ENCODE measurements at regions not wholly inside any gene's neighbourhood (a gene's known extent, or its start where the extent isn't known, plus 50 kb on each side); places are given as distances from the start of the nearest gene placed in this dataset.
"Not testable (repeated sequence)": the region's sequence is repeated elsewhere in the genome, so short reads cannot be mapped to it uniquely, and the experiment has no call there.

- no peak for ATAC-seq
- intact Hi-C loops (cut with DNase I), result no loop called here
- no peak for DNase-seq (ENCODE audit: missing footprints)
These were observed 57.1 kb upstream of the KIF2B start for GRCh38 chr17:53765609-53766008.

DNA sequence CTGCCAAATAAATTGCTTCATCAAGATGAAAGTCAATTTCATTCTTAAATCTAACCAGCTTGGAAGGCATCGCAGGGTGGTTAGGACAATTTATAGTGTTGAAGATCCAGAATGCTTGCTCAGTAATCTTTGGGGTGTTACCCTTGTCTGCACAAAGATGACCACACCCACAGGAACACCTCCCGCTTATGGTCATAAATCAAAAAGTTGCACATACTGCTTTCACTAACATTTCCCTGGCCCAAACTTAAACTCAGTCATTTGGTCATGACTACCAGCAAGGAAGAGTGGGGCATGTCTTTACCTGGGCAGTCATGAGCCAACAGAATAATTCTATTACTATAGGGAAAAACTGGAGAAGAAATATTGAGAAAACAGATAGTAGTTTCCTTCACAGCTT, 57.6 kb upstream of the KIF2B start:
- DNase-seq (ENCODE audit: missing footprints) (no peak), ATAC-seq (no peak)
- intact Hi-C loops (cut with DNase I), result no loop called here

DNA sequence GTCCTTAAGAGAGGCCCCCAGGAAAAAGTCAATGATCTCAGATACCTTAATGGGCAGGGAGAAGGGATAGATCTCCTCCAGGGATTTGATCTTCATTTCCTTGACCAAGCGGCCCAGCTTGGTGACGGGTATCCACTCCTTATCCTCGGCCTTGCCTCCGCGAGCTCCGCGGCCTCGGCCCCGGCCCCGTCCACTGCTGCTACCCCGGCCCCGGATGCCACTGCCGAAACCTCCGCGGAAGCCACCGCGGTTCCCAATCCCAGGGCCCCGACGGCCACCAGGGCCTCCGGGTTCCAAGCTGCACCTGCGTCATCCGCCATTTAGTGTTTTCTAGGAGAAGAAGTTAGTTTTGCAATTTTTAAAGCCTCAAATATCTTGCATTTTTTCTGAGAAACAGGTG, 65.2 kb upstream of the KIF2B start:
- no peak for DNase-seq (ENCODE audit: missing footprints)
- ATAC-seq, result no peak
- intact Hi-C loops (cut with DNase I), result no loop called here

GRCh38 chr17:53757116-53757515, 65.6 kb upstream of the KIF2B start:
- intact Hi-C loops (cut with DNase I); ATAC-seq: not testable (repeated sequence)
- DNase-seq (ENCODE audit: missing footprints), result peak; percentile 57

- DNase-seq (ENCODE audit: missing footprints) (no peak), ATAC-seq (no peak)
- intact Hi-C loops (cut with DNase I), result no loop called here
These were observed 73.5 kb upstream of the KIF2B start for GRCh38 chr17:53749178-53749577.

DNA sequence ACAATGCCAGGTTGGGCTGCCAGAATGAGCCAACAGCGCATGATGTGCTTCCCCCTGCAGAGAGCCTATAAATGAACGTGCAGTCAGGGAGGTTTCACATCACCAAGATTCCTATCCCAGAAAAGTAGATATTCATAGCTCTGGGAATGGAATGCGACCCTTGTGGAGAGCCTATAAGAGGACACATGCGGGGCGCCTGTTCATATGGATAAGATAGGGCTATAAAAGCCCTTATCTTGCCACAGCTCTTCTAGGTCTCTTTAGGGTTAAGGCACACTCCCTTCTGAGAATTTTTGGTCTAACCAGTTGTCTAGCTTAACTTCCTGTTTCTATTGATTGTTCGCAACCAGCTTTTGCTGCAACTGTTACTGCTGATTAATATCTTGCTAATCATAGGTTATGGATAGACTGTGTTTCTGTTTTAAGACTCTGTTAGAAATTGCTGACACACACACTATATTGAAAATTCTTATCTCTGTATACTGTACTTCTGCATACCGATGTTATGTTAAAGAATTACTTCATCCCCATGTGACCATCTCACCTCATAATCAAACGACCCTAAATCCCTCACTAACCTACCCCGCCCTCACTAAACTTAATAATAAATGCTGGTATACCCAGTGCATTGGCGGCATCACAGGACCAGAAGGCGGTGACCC, 74.4 kb upstream of the KIF2B start:
- ATAC-seq; intact Hi-C loops (cut with DNase I); DNase-seq (ENCODE audit: missing footprints): not testable (repeated sequence)

DNA sequence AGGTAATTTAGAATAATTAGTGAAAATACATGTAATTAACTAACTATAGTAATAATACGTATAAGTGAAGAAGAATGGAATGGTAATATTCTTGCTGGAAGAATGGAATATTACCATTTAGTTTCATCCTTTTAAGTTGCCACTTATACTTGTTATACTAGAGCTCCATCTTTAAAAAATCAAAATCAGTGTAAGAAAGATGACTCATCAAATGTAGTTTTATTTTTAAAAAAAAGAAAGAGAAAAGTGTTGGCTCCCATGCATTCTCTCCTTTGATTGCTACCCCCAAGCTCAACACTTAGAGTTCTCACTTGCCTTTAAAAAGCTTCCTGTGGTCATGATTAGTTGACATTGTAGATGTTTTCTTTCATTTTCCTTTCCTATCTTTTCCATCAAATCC, 82.4 kb upstream of the KIF2B start:
- ATAC-seq (no peak), DNase-seq (ENCODE audit: missing footprints) (no peak)
- intact Hi-C loops (cut with DNase I), result no loop called here

DNA sequence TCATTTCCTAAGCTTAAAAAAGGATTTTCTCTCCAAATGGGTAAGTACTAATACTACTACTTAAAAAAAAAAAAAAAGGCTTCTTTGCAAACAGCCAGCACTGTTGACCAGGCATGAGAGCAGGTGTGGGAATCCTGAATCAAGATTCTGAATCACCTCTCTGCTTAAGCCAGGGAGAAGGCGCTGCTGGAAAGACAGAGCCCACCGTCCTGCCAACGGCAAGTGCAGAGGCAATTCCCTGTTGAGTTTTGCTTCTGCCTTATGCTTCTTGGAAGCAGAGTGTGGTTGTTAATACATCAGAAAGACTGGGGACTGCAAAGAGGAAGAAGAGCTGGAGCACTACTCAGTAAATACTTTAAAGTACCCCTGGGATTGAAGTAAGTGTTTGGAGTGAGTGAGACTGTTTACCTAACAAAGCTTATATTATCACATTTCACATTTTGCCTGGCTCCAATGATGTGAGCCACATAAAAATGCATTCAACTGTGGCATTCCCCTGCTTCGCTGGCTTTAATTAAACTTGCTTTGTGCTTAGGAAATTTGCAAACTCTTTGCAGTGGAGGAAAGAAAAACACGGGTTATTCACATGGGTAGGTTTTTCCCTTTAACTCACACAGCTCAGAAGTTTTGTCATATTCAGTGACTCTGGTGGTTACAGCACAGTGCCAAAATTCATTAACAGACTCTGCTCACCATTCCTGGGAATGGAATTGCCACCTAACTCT, 86.0 kb upstream of the KIF2B start:
- DNase-seq (ENCODE audit: missing footprints), result no peak
- intact Hi-C loops (cut with DNase I), result no loop called here
- no peak for ATAC-seq

DNA sequence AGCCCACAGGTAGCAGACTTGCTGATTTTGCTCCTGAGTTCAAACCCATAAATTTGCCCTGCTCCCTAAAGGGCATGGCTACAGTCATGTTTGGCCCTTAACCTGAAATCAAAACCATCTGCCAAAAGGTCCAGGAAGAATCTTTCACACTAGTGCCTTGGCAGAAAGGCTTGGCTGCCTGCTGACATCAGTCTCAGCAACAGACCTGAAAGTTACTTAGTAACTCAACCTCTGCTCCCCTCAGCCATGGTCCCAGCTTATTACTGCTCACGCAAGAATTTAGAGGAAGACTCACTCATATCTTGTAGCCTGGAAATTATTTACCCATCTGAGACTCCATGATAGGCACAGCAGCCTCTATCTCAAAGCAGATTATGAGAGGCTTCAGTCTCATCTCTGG, 98.0 kb upstream of the KIF2B start:
- intact Hi-C loops (cut with DNase I), result no loop called here
- ATAC-seq (no peak), DNase-seq (ENCODE audit: missing footprints) (no peak)

DNA sequence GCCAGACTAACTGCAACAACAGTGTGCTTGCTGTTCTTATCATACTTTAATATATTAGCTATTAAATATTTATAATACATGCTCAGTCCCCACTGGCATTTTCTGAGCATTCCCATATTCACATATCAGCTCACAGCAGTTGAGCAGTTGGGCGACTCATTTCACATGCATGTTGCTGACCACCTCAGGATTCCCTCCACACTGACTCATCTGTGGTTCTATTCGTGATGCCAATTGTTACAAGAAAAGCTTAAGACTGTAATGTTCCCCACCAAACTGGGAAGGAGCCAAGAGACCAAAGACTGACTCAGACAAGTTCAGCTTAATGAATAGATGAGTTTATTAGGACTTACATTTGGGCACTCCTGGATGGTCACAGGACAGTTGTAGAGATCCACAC, 100.3 kb upstream of the KIF2B start:
- intact Hi-C loops (cut with DNase I), result no loop called here
- no peak for DNase-seq (ENCODE audit: missing footprints)
- ATAC-seq, result no peak

DNA sequence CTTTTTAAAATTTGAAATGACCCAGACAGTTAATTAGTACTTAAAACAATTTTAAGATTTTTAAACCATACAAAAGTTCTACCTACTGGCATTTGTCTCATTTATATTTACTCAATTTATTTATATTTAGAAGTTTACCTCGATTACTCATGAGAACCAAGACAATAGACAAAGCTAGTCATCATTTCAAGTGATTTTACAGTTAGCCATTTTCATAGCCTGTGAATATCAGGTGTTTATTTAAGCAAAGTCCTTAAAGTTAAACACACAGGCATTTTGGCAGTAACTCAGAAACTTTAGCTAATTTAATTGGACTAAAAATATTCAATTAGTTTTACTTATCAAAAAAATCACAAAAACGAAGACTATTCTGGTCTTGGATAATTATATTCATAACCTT, 101.6 kb upstream of the KIF2B start:
- intact Hi-C loops (cut with DNase I), result no loop called here
- ATAC-seq (no peak), DNase-seq (ENCODE audit: missing footprints) (no peak)

DNA sequence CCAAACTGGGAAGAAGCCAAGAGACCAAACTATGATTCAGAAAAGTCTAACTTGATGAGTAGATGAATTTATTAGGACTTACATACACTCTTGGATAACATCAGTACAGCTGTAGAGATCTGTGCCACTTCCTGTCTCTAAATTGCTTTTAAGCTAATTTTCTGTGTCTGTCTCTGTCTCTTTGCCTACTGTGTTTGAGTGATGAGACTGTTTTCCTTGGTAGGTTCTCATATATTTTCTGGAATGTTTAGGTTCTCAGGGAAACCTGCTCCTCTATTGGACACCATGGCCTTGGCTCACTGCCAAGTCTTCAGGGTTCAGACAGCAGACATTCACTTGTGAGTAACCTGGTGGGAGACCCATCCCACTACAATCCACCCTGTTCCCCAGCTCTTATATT, 103.5 kb upstream of the KIF2B start:
- DNase-seq (ENCODE audit: missing footprints), result no peak
- intact Hi-C loops (cut with DNase I), result no loop called here
- ATAC-seq, result no peak

GRCh38 chr17:53707566-53707965, 115.2 kb upstream of the KIF2B start:
- ATAC-seq (no peak), DNase-seq (ENCODE audit: missing footprints) (no peak)
- intact Hi-C loops (cut with DNase I), result no loop called here

DNA sequence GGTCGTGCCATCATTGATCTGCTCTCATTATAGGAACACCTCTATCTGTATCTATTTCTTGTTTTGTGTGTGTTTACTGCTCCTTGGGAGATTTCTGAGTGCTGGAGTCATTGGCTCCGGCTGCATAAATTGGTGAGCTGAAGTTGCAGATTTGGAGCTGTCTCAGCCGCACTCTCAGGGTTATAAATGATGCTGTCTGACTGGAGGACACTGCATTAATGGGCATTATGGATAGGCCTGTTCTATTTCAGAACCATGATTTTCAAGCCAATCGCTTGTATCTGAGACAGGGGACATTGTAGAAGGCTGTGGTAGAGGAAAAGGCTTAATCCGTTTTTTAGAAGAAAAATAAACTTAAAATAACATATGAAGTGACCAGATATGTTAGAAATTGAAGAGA, 126.4 kb upstream of the KIF2B start:
- intact Hi-C loops (cut with DNase I), result no loop called here
- no peak for DNase-seq (ENCODE audit: missing footprints)
- ATAC-seq, result no peak

DNA sequence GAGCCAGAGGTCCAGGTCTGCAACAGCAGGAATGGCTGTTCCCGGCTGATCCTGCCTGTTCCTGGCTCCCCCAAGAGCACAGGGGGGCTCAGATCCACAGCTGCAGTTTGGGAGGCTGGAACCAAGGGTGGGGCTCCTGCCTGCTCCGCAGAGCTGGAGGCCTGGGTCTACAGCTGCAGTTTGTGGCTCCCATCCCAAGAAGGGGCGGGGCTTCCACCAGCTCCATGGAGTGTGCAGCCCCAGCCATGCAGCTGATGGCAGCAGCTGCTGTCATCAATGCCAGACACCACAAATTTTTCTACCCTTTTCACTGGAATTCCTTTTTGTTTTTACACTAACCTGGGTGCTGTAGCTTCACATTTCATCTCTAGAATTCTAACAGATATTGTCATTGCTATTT, 135.4 kb upstream of the KIF2B start:
- intact Hi-C loops (cut with DNase I), result no loop called here
- no peak for ATAC-seq

DNA sequence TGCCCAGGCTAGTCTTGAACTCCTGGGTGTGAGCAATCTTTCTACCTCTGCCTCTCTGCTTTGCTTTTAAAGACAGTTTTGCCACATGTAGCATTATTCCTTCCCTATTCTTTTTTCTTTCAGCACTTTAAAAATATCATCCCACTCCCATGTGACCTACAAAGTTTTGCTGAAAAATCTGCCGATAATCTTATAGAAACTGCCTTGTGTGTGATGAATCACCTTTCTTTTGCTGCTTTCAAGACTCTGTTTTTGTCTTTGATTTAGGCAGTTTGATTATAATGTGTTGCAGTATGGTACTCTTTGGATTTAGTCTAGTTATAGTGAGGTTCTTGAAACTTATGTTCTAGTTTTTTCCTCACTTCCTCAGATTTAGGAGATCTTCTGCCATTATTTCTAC, 142.0 kb upstream of the KIF2B start:
- no peak for DNase-seq (ENCODE audit: missing footprints)
- intact Hi-C loops (cut with DNase I), result no loop called here

More for the DNA sequence above, 135.4 kb upstream of the KIF2B start:
- DNase-seq (ENCODE audit: missing footprints), result no peak

GRCh38 chr17:53668854-53669253, 153.9 kb upstream of the KIF2B start:
- DNase-seq (ENCODE audit: missing footprints) (no peak), ATAC-seq (no peak)
- intact Hi-C loops (cut with DNase I), result no loop called here

More for the DNA sequence above, 142.0 kb upstream of the KIF2B start:
- ATAC-seq, result no peak

DNA sequence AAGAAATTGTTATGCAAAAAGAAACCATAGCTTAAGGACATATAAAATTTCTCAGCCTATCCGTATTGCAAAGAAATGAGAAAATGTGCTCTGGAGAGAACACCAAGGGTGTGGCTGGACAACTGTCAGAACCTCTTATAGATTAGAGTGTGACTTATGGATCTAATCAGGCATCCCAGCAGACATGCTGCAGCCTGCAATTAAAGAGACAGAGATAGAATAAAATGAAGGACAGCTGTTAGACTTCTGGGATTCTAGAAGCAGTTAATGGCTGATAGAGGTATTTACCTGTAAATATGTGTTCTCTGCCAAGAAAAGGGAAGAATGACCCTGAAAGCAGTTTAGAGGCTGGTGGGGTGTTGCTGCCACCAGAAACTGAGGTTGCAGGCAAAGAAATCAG, 160.1 kb upstream of the KIF2B start:
- ATAC-seq, result no peak
- DNase-seq (ENCODE audit: missing footprints), result no peak
- intact Hi-C loops (cut with DNase I), result no loop called here

DNA sequence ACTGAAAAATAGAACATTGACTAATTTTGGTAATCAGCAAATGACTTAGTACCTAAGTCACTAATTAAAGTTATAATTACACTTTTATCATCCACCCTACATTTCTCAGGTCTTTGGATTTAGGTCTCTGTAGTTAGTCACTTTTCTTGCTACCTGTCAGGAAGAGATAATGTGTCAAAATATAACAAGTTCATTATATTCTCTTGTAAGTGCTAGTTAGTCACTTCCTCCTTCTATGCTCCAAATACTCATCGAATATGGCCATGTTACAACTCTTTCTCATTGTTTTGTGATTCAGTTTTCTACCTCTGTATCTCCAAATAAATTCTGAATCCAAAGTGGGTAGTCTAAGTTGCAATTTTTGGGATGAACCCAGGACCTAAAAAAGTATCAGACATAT, 163.5 kb upstream of the KIF2B start:
- intact Hi-C loops (cut with DNase I), result no loop called here
- DNase-seq (ENCODE audit: missing footprints), result no peak
- no peak for ATAC-seq

- ATAC-seq (no peak), DNase-seq (ENCODE audit: missing footprints) (no peak)
- intact Hi-C loops (cut with DNase I), result no loop called here
These were observed 167.1 kb upstream of the KIF2B start for GRCh38 chr17:53655591-53655990.

DNA sequence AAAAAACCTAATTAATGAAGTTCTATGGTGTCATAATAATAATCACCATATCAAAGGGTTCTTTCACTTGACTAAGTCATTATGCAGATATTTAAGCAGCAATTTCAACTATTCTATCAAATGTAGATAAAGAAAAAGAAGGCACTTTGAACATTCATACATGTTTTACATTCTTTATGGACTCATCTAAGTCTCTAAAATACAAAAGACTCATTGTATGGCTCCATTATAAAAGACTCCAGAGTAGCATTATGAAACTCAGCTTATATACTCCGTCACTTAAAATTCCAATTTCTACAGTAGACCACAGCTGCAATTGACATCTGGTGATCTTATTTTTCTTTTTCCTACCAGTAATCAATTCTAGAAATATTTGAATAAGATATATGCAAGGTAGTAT, 173.5 kb upstream of the KIF2B start:
- DNase-seq (ENCODE audit: missing footprints) (no peak), ATAC-seq (no peak)
- intact Hi-C loops (cut with DNase I), result no loop called here

Measured in Right ventricle myocardium inferior (tissue), 1 donor.